GM12891 (cell line): ENCODE measurements at regions not wholly inside any gene's neighbourhood (a gene's known extent, or its start where the extent isn't known, plus 50 kb on each side); places are given as distances from the start of the nearest gene placed in this dataset.

Source experiments
- POLR2A ChIP-seq: IDR thresholded peaks from 2 replicates; pipeline ENCODE4 v1.6.1; 2011; ENCODE audit warnings: low read depth, low read length, control low read depth
- POLR2AphosphoS5 ChIP-seq: IDR thresholded peaks from 2 replicates; pipeline ENCODE4 v1.6.1; 2011; ENCODE audit warnings: low read depth, low read length, control low read depth
- POU2F2 ChIP-seq: IDR thresholded peaks from 2 replicates; pipeline ENCODE4 v1.6.1; 2011; ENCODE audit warnings: low read depth, mild to moderate bottlenecking, control low read depth, low read length, moderate library complexity
- SPI1 ChIP-seq: IDR thresholded peaks from 2 replicates; pipeline ENCODE4 v1.6.1; 2011; ENCODE audit warnings: low read depth, low read length, control low read depth
- TAF1 ChIP-seq: IDR thresholded peaks from 2 replicates; pipeline ENCODE4 v1.6.1; 2011; ENCODE audit warnings: low read depth, low read length, control low read depth

DNA sequence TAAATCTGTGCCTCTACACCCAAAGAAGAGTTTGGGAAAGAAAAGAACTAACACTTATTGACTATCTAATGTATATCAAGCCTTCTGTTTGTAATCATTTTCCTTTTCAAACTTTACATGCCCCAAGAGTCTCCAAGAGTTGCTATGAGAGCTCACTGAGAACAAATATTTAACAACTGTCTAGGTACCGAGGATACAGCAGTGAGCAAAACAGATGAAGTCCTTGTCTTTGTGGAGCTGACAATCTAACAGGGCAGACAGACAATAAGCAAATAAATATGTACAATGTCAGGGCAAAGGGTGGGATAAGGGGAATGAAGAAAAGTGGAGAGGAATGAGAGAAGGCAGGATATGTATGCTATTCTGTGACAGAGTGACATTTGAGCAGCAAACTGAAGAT, 64.8 kb upstream of the KSR1 start:
- no peak for TF ChIP-seq POLR2A
- no peak for TF ChIP-seq POU2F2
- no peak for TF ChIP-seq POLR2AphosphoS5
- TF ChIP-seq TAF1, result no peak
- no peak for TF ChIP-seq SPI1
